IMR-90 (cell line): ENCODE measurements at regions not wholly inside any gene's neighbourhood (a gene's known extent, or its start where the extent isn't known, plus 50 kb on each side); places are given as distances from the start of the nearest gene placed in this dataset.

Source experiments
- ATAC-seq: fragments of 200-7000 bp; cut with Tn5 transposase; 2 replicates; pipeline ENCODE4 v1.9.1; 2020; ENCODE audit warnings: low read depth, mild to moderate bottlenecking, moderate library complexity
- BruUV-seq: library from RNA; stranded (reverse); fragments of 400-500 nt; replicated peaks from 2 replicates; lab custom pipeline; 2021; lab: Mats Ljungman, UMichigan
- CTCF ChIA-PET: fragments of 300-600 bp; formaldehyde crosslinking; extraction: SDS; loops from one replicate; lab custom pipeline; 2021; ENCODE audit warnings: antibody characterized with exemption; lab: Yijun Ruan, JAX
- POLR2A ChIA-PET: fragments of 300-600 bp; sonication (Branson Sonifier 250); formaldehyde crosslinking; loops from one replicate; lab custom pipeline; 2022; ENCODE audit warnings: antibody characterized with exemption; ENCODE audit not compliant: unreplicated experiment; lab: Charles Lee
- DNase-seq: peaks from one replicate; pipeline ENCODE4 v3.0.0; 2013
- H2AFZ ChIP-seq: replicated peaks from 2 replicates; pipeline ENCODE3; 2013; ENCODE audit warnings: low read length, mild to moderate bottlenecking; ENCODE audit not compliant: poor library complexity
- H2AK5ac ChIP-seq: 2 replicates; pipeline ENCODE4 v1.6.1; 2013; ENCODE audit warnings: low read depth, low read length, inconsistent platforms
- H2AK9ac ChIP-seq: replicated peaks from 2 replicates; pipeline ENCODE3; 2013; ENCODE audit warnings: mild to moderate bottlenecking, low read depth, low read length, moderate library complexity; ENCODE audit not compliant: poor library complexity
- H2BK120ac ChIP-seq: 2 replicates; pipeline ENCODE4 v1.6.1; 2013; ENCODE audit warnings: low read depth, low read length, inconsistent platforms
- H2BK15ac ChIP-seq: 3 replicates; pipeline ENCODE4 v1.6.1; 2013; ENCODE audit warnings: low read depth, low read length, inconsistent platforms
- H2BK20ac ChIP-seq: 2 replicates; pipeline ENCODE4 v1.6.1; 2013; ENCODE audit warnings: low read depth, mild to moderate bottlenecking, inconsistent platforms, low read length, moderate library complexity
- H2BK5ac ChIP-seq: 2 replicates; pipeline ENCODE4 v1.6.1; 2013; ENCODE audit warnings: mild to moderate bottlenecking, low read depth, low read length, inconsistent platforms; ENCODE audit not compliant: poor library complexity, severe bottlenecking
- H3K14ac ChIP-seq: replicated peaks from 2 replicates; pipeline ENCODE4 v1.6.1; 2013; ENCODE audit warnings: low read depth, low read length, inconsistent platforms
- H3K18ac ChIP-seq: 2 replicates; pipeline ENCODE4 v1.6.1; 2013; ENCODE audit warnings: low read depth, low read length, control low read depth
- H3K23ac ChIP-seq: 2 replicates; pipeline ENCODE4 v1.6.1; 2013; ENCODE audit warnings: low read depth, low read length, inconsistent platforms
- H3K27ac ChIP-seq: 2 replicates; pipeline ENCODE4 v1.5.1; 2013; ENCODE audit warnings: mild to moderate bottlenecking, control low read depth, low read length; ENCODE audit not compliant: insufficient read depth
- H3K27me3 ChIP-seq: 2 replicates; pipeline ENCODE4 v1.6.1; 2013; ENCODE audit warnings: low read length; ENCODE audit not compliant: control insufficient read depth, insufficient read depth
- H3K36me3 ChIP-seq: 2 replicates; pipeline ENCODE4 v1.6.1; 2013; ENCODE audit warnings: low read length, mixed read lengths; ENCODE audit not compliant: control insufficient read depth, insufficient read depth
- H3K4ac ChIP-seq: 2 replicates; pipeline ENCODE4 v1.6.1; 2013; ENCODE audit warnings: low read depth, low read length, inconsistent platforms
- H3K4me1 ChIP-seq: 2 replicates; pipeline ENCODE4 v1.6.1; 2013; ENCODE audit warnings: low read length, mixed read lengths; ENCODE audit not compliant: control insufficient read depth, insufficient read depth
- H3K4me2 ChIP-seq: 2 replicates; pipeline ENCODE4 v1.6.1; 2013; ENCODE audit warnings: low read depth, mild to moderate bottlenecking, control low read depth, low read length, moderate library complexity
- H3K4me3 ChIP-seq: 2 replicates; pipeline ENCODE4 v1.5.1; 2013; ENCODE audit warnings: low read depth, mild to moderate bottlenecking, control low read depth, low read length, moderate library complexity; ENCODE audit not compliant: insufficient read depth
- H3K56ac ChIP-seq: 2 replicates; pipeline ENCODE4 v1.6.1; 2013; ENCODE audit warnings: low read length, inconsistent platforms; ENCODE audit not compliant: insufficient read depth; ENCODE audit errors: extremely low read depth
- H3K79me1 ChIP-seq, 2 experiments: 2 replicates each; pipeline ENCODE4 v1.6.1; 2013; ENCODE audit warnings: low read length in 2 of 2, inconsistent platforms in 1 of 2, low read depth in 1 of 2
- H3K9ac ChIP-seq: 2 replicates; pipeline ENCODE4 v1.6.1; 2013; ENCODE audit warnings: low read depth, low read length, control low read depth
- H3K9me1 ChIP-seq: 2 replicates; pipeline ENCODE4 v1.6.1; 2013; ENCODE audit warnings: low read length, inconsistent platforms; ENCODE audit not compliant: insufficient read depth
- H3K9me3 ChIP-seq: 2 replicates; pipeline ENCODE4 v1.6.1; 2013; ENCODE audit warnings: low read length; ENCODE audit not compliant: control insufficient read depth, insufficient read depth
- H4K20me1 ChIP-seq: 2 replicates; pipeline ENCODE4 v1.6.1; 2013; ENCODE audit warnings: low read length, inconsistent platforms; ENCODE audit not compliant: insufficient read depth
- H4K5ac ChIP-seq: 2 replicates; pipeline ENCODE4 v1.6.1; 2013; ENCODE audit warnings: mild to moderate bottlenecking, low read depth, low read length, control low read depth
- H4K8ac ChIP-seq, 2 experiments: 2 replicates each; pipeline ENCODE4 v1.6.1; 2013; ENCODE audit warnings: low read depth in 2 of 2, low read length in 2 of 2, control low read depth in 1 of 2, inconsistent platforms in 1 of 2
- H4K91ac ChIP-seq: 2 replicates; pipeline ENCODE4 v1.6.1; 2013; ENCODE audit warnings: low read depth, low read length, inconsistent platforms; ENCODE audit not compliant: insufficient read depth
- CEBPB ChIP-seq: IDR thresholded peaks from 2 replicates; pipeline ENCODE4 v1.6.1; 2012; ENCODE audit warnings: low read depth, low read length, improper control_type of control experiment
- MAFK ChIP-seq: IDR thresholded peaks from 2 replicates; pipeline ENCODE4 v1.6.1; 2012; ENCODE audit warnings: low read depth, low read length, improper control_type of control experiment
- WGBS, 2 experiments: methylation state at CpG; one replicate each; pipeline versions ENCODE4 v1.1.5 to v1.1.7; 2013; ENCODE audit warnings: missing lambda C conversion rate in 2 of 2; ENCODE audit not compliant: insufficient read length in 1 of 2; ENCODE audit errors: extremely low coverage in 2 of 2; 5-methylcytosine and 5-hydroxymethylcytosine counted together
- dilution Hi-C: fragments of 300-500 bp; cut with HindIII; formaldehyde crosslinking; loops from one replicate; pipeline ENCODE4 v1.14.3; 2018; ENCODE audit warnings: low sequenced_read_pairs; ENCODE audit not compliant: unreplicated experiment
- in situ Hi-C: fragments of 300-500 bp; cut with MboI; formaldehyde crosslinking; loops from 3 replicates; pipeline ENCODE4 v1.14.3; 2019; ENCODE audit warnings: low sequenced_read_pairs, inconsistent platforms, mixed read lengths
- intact Hi-C: fragments of 100-400 bp; cut with micrococcal nuclease; formaldehyde crosslinking; loops from 2 replicates; pipeline ENCODE4 v1.10.0; 2022

GRCh38 chr2:19471491-19471890, 113.1 kb upstream of the OSR1 start:
- H2BK120ac ChIP-seq: no peak overlapping the region

More at GRCh38 chr2:19471491-19471890, 113.1 kb upstream of the OSR1 start:
- H3K4me2 ChIP-seq: no peak overlapping the region
- H2AFZ ChIP-seq: no peak overlapping the region
- no peaks in the 10 kb centered on the region for H3K9me1 ChIP-seq
- H2AK5ac ChIP-seq: no peak overlapping the region
- H2AK9ac ChIP-seq: no peak overlapping the region
- H3K4me3 ChIP-seq: no peak overlapping the region
- ChIA-PET CTCF (no interaction called here), POLR2A (no interaction called here)
- 22% methylated on average over 1 of the region's 4 CpGs; no CpG with 5 or more reads in 1 of the 2 experiments for WGBS, 2 experiments
- no peaks in the 10 kb centered on the region for H3K4me1 ChIP-seq
- dilution Hi-C loops (no loop called here), in situ Hi-C loops (no loop called here), intact Hi-C loops (no loop called here)
- H4K8ac ChIP-seq: no peak overlapping the region
- H3K18ac ChIP-seq: no peak overlapping the region
- ATAC-seq: no peak
- no peak overlapping the region for H3K4ac ChIP-seq
- no TSS peak for BruUV-seq
- H2BK20ac ChIP-seq: no peak overlapping the region
- no peaks in the 10 kb centered on the region for H3K9me3 ChIP-seq
- H2BK15ac ChIP-seq: no peak overlapping the region
- H4K91ac ChIP-seq: no peak overlapping the region
- no peaks in the 10 kb centered on the region for H3K79me1 ChIP-seq
- H3K36me3 ChIP-seq: no peaks in the 10 kb centered on the region
- no peak overlapping the region for H3K27ac ChIP-seq
- no peak for DNase-seq
- H3K56ac ChIP-seq: no peak overlapping the region
- TF ChIP-seq CEBPB (no peak), MAFK (no peak)
- no peak overlapping the region for H2BK5ac ChIP-seq
- H3K27me3 ChIP-seq: peaks cover 8% of the 10 kb centered on the region
- H4K20me1 ChIP-seq: no peaks in the 10 kb centered on the region
- H3K9ac ChIP-seq: no peak overlapping the region
- no peak overlapping the region for H3K14ac ChIP-seq
- H4K5ac ChIP-seq: no peak overlapping the region
- no peak overlapping the region for H3K23ac ChIP-seq
